B cell (primary cell): ENCODE measurements at regions not wholly inside any gene's neighbourhood (a gene's known extent, or its start where the extent isn't known, plus 50 kb on each side); places are given as distances from the start of the nearest gene placed in this dataset.

Experiments used
- ATAC-seq: fragments of 200-7000 bp; cut with Tn5 transposase; one replicate; pipeline ENCODE4 v1.10.0; 2021; ENCODE audit warnings: low read depth, mild to moderate bottlenecking, moderate number of reproducible peaks, moderate library complexity
- CTCF ChIA-PET: fragments of 350-600 bp; sonication (Branson Sonifier 250); formaldehyde crosslinking; loops from one replicate; lab custom pipeline; 2021; ENCODE audit warnings: antibody characterized with exemption, inconsistent platforms; lab: Charles Lee
- POLR2A ChIA-PET: fragments of 350-600 bp; sonication (Branson Sonifier 250); formaldehyde crosslinking; loops from one replicate; lab custom pipeline; 2021; ENCODE audit warnings: antibody characterized with exemption; lab: Charles Lee
- DNase-seq: peaks from one replicate; pipeline ENCODE4 v3.0.0; 2013
- H2AFZ ChIP-seq: 2 replicates; pipeline ENCODE4 v1.6.1; 2012; ENCODE audit warnings: mild to moderate bottlenecking, low read depth, low read length; ENCODE audit not compliant: insufficient read depth, poor library complexity, severe bottlenecking
- H3K27ac ChIP-seq, 2 donors: 1 replicate in 1 of 2; 2 replicates in 1 of 2; pipeline ENCODE4 v1.5.1; 2012 to 2013; ENCODE audit warnings: low read length in 2 of 2, mild to moderate bottlenecking in 2 of 2, moderate library complexity in 1 of 2
- H3K27me3 ChIP-seq, 4 experiments: fragments of 200-600 bp in 1 of 4; sonication (generic) in 1 of 4; replicated peaks in 1 of 4; 1 replicate in 2 of 4; 2 replicates in 2 of 4; pipeline versions ENCODE4 v1.6.1 to v1.7.0; 2013 to 2016; ENCODE audit warnings: low read length in 3 of 4, mild to moderate bottlenecking in 2 of 4, mixed read lengths in 1 of 4, moderate library complexity in 1 of 4; ENCODE audit not compliant: insufficient read depth in 4 of 4, control insufficient read depth in 3 of 4; ENCODE audit errors: control extremely low read depth in 1 of 4
- H3K36me3 ChIP-seq, 2 experiments: replicated peaks in 1 of 2; 1 replicate in 1 of 2; 2 replicates in 1 of 2; pipeline versions ENCODE4 v1.6.1 to v1.7.1; 2013; ENCODE audit warnings: low read length in 1 of 2; ENCODE audit not compliant: insufficient read depth in 2 of 2, control insufficient read depth in 1 of 2; ENCODE audit errors: control extremely low read depth in 1 of 2, extremely low read depth in 1 of 2
- H3K4me1 ChIP-seq, 2 donors: fragments of 200-600 bp in 1 of 2; sonication (generic) in 1 of 2; 1 replicate in 1 of 2; 2 replicates in 1 of 2; pipeline versions ENCODE4 v1.5.1 to v1.6.1; 2013 to 2017; ENCODE audit warnings: low read length in 2 of 2; ENCODE audit not compliant: control insufficient read depth in 2 of 2, insufficient read depth in 2 of 2
- H3K4me2 ChIP-seq: replicated peaks from 2 replicates; pipeline ENCODE3; 2012; ENCODE audit warnings: mild to moderate bottlenecking, low read depth, low read length; ENCODE audit not compliant: poor library complexity, severe bottlenecking
- H3K4me3 ChIP-seq, 5 experiments: fragments of 200-600 bp in 1 of 5; sonication (generic) in 1 of 5; 1 replicate in 3 of 5; 2 replicates in 2 of 5; pipeline versions ENCODE4 v1.5.1 to v1.7.0; 2011 to 2016; ENCODE audit warnings: low read length in 4 of 5, mild to moderate bottlenecking in 4 of 5, low read depth in 2 of 5, control low read depth in 1 of 5, moderate library complexity in 1 of 5; ENCODE audit not compliant: insufficient read depth in 1 of 5; ENCODE audit errors: control extremely low read depth in 1 of 5, extremely low read depth in 1 of 5
- H3K79me2 ChIP-seq: fragments of 200-600 bp; sonication (generic); one replicate; pipeline ENCODE4 v1.6.0; 2016; ENCODE audit warnings: low read length; ENCODE audit not compliant: control insufficient read depth, insufficient read depth
- H3K9ac ChIP-seq: fragments of 200-600 bp; sonication (generic); 2 replicates; pipeline ENCODE4 v1.6.1; 2017; ENCODE audit warnings: mild to moderate bottlenecking, low read length, moderate library complexity
- H3K9me3 ChIP-seq, 3 donors: one replicate each; pipeline versions ENCODE4 v1.6.1 to v1.7.1; 2013; ENCODE audit warnings: low read length in 2 of 3; ENCODE audit not compliant: control insufficient read depth in 2 of 3, insufficient read depth in 1 of 3; ENCODE audit errors: control extremely low read depth in 1 of 3
- H4K20me1 ChIP-seq: 2 replicates; pipeline ENCODE4 v1.6.0; 2012; ENCODE audit warnings: mild to moderate bottlenecking, low read length; ENCODE audit not compliant: insufficient read depth, control insufficient read depth, poor library complexity, severe bottlenecking
- H3K27ac Mint-ChIP-seq: one replicate; pipeline ENCODE4 v1.8.0; 2021; ENCODE audit warnings: mixed read lengths
- H3K27me3 Mint-ChIP-seq: one replicate; pipeline ENCODE4 v1.8.0; 2021; ENCODE audit warnings: mixed read lengths
- H3K4me1 Mint-ChIP-seq: one replicate; pipeline ENCODE4 v1.8.0; 2021; ENCODE audit warnings: mixed read lengths
- H3K4me3 Mint-ChIP-seq: one replicate; pipeline ENCODE4 v1.8.0; 2021; ENCODE audit warnings: mixed read lengths
- H3K9me3 Mint-ChIP-seq: one replicate; pipeline ENCODE4 v1.8.0; 2022; ENCODE audit warnings: mixed read lengths; ENCODE audit not compliant: insufficient read depth
- EZH2 ChIP-seq: IDR thresholded peaks from 2 replicates; pipeline ENCODE4 v1.6.1; 2012; ENCODE audit warnings: borderline replicate concordance, low read depth, mild to moderate bottlenecking, moderate library complexity, low read length; ENCODE audit not compliant: insufficient read depth, poor library complexity, severe bottlenecking
- whole genome bisulfite sequencing: methylation state at CpG from one replicate; pipeline ENCODE4 v1.1.5; 2013; ENCODE audit warnings: missing lambda C conversion rate; ENCODE audit not compliant: insufficient coverage; 5-methylcytosine and 5-hydroxymethylcytosine counted together
- intact Hi-C: fragments of 100-400 bp; cut with micrococcal nuclease; formaldehyde crosslinking; loops from one replicate; pipeline ENCODE4 v1.10.0; 2022
- TF ChIP-seq, protein P1 (sequence below): fragments of 200-600 bp; IDR thresholded peaks from one replicate; pipeline ENCODE4 v1.8.0; 2022; ENCODE audit warnings: antibody characterized with exemption, mild to moderate bottlenecking

DNA sequence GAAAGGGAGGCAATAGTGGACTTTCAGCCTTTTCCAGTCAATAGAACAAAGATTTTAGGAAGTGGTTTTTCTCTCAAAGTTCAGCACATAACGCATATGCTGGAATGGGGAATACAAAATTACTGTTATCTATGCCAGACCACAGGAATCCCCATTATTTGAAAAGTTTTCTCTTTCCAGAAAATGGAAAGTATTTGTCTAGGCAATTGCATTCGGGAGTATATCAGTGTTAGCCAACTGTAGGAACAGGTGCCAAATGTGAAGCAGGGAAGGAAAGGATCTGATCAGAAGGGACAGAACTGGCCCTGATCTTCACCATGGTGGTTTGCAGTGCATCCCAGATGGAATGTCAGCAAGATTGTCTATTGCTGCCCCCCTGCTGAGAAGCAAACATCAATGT is 213.6 kb downstream of the CPE start:
- WGBS: 67% methylated on average over 1 of the region's 2 CpGs
- H3K27me3 Mint-ChIP-seq: no peaks in the 10 kb centered on the region
- ATAC-seq: no peak
- Histone ChIP-seq H3K27me3 (no peaks in the 10 kb centered on the region), H3K4me3 (no peak overlapping the region), H3K4me1 (no peaks in the 10 kb centered on the region), H3K4me2 (no peak overlapping the region), H3K27ac (no peak overlapping the region), H3K36me3 (no peaks in the 10 kb centered on the region), H4K20me1 (no peaks in the 10 kb centered on the region), H3K9me3 (no peaks in the 10 kb centered on the region), H3K9ac (no peak overlapping the region), H2AFZ (no peak overlapping the region), H3K79me2 (no peaks in the 10 kb centered on the region)
- no peak overlapping the region for H3K4me3 Mint-ChIP-seq
- no peak overlapping the region for H3K27ac Mint-ChIP-seq
- H3K9me3 Mint-ChIP-seq: no peaks in the 10 kb centered on the region
- no peaks in the 10 kb centered on the region for H3K4me1 Mint-ChIP-seq
- CTCF ChIA-PET: no interaction called here
- POLR2A ChIA-PET: no interaction called here
- DNase-seq: no peak
- TF ChIP-seq, protein P1, sequence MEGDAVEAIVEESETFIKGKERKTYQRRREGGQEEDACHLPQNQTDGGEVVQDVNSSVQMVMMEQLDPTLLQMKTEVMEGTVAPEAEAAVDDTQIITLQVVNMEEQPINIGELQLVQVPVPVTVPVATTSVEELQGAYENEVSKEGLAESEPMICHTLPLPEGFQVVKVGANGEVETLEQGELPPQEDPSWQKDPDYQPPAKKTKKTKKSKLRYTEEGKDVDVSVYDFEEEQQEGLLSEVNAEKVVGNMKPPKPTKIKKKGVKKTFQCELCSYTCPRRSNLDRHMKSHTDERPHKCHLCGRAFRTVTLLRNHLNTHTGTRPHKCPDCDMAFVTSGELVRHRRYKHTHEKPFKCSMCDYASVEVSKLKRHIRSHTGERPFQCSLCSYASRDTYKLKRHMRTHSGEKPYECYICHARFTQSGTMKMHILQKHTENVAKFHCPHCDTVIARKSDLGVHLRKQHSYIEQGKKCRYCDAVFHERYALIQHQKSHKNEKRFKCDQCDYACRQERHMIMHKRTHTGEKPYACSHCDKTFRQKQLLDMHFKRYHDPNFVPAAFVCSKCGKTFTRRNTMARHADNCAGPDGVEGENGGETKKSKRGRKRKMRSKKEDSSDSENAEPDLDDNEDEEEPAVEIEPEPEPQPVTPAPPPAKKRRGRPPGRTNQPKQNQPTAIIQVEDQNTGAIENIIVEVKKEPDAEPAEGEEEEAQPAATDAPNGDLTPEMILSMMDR: no peak
- no peak for TF ChIP-seq EZH2
- intact Hi-C loops: no loop called here

DNA sequence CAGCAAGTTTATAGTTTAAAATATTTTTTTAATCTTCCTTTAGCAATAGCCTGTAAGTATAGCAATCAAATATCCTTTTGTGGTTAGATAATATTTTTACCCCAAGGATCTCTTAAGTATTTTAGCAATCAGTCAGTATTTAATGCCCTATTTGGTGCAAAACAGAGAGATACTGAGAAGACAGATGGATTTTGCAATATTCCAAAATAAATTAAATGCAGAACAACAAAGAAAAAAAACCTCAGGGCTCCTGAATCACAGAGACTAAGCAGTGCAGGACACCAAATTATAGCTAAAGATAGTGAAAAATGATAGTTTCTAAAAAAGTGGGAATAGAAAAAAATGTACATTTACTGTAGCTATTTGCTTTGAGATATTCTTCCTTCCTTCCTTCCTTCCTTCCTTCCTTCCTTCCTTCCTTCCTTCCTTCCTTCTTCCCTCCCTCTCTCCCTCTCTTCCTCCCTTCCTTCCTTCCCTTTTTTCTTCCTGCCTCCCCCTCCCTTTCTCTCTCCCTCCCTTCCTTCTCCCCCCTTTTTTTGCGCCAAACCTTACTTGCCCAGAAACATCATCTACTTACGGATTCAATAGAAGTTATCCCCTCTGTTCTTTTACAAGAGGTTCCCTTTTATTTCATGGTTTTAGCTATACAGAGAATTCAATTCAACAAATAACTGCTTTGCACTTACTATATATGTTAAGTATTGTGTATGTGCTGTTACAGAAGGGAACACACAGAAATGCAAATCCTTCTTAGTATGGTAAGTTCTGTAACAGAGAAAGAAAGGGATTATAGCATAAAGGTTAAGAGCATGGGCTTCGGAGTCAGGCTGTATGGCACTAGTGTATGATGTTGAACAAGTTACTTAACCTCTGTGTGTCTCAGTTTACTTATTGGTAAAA is 219.0 kb downstream of the CPE start:
- H3K4me3 Mint-ChIP-seq: no peak overlapping the region
- TF ChIP-seq, protein P1: no peak
- TF ChIP-seq EZH2: no peak
- no peaks in the 10 kb centered on the region for H3K79me2 ChIP-seq
- H3K27ac ChIP-seq: no peak overlapping the region
- WGBS: 100% methylated on average over 1 of the region's 3 CpGs
- intact Hi-C loops: no loop called here
- no peaks in the 10 kb centered on the region for H3K27me3 ChIP-seq
- no peaks in the 10 kb centered on the region for H4K20me1 ChIP-seq
- ATAC-seq (no peak), DNase-seq (no peak)
- H2AFZ ChIP-seq: no peak overlapping the region
- no peaks in the 10 kb centered on the region for H3K4me1 ChIP-seq
- H3K4me2 ChIP-seq: no peak overlapping the region
- ChIA-PET POLR2A (no interaction called here), CTCF (no interaction called here)
- no peaks in the 10 kb centered on the region for H3K36me3 ChIP-seq
- H3K9me3 Mint-ChIP-seq: no peaks in the 10 kb centered on the region
- no peak overlapping the region for H3K27ac Mint-ChIP-seq
- no peak overlapping the region for H3K4me3 ChIP-seq
- no peaks in the 10 kb centered on the region for H3K4me1 Mint-ChIP-seq
- no peaks in the 10 kb centered on the region for H3K27me3 Mint-ChIP-seq
- H3K9me3 ChIP-seq: no peaks in the 10 kb centered on the region
- H3K9ac ChIP-seq: no peak overlapping the region
